Activated naive CD4-positive, alpha-beta T cell treated with anti-CD3 and anti-CD28 coated beads, Interleukin-2, amount 50 U/mL, for 72 hours (primary cell): ENCODE measurements at regions not wholly inside any gene's neighbourhood (a gene's known extent, or its start where the extent isn't known, plus 50 kb on each side); places are given as distances from the start of the nearest gene placed in this dataset.
"Not testable (repeated sequence)": the region's sequence is repeated elsewhere in the genome, so short reads cannot be mapped to it uniquely, and the experiment has no call there.

ENCODE experiments used
- ATAC-seq, 2 donors: fragments of 150-1000 bp; cut with Tn5 transposase; 2 replicates each; pipeline ENCODE4 v1.10.0; 2021; ENCODE audit warnings: mild to moderate bottlenecking in 2 of 2, moderate library complexity in 2 of 2
- DNase-seq, 2 donors: peaks; one replicate each; pipeline ENCODE4 v3.0.0; 2021 to 2022; ENCODE audit warnings: low spot score in 2 of 2
- H3K27ac Mint-ChIP-seq, 2 donors: one replicate each; pipeline ENCODE4 v1.8.0; 2022; ENCODE audit warnings: mild to moderate bottlenecking in 2 of 2, mixed read lengths in 2 of 2
- H3K36me3 Mint-ChIP-seq, 2 donors: one replicate each; pipeline ENCODE4 v1.8.0; 2022; ENCODE audit warnings: mixed read lengths in 2 of 2
- H3K9me3 Mint-ChIP-seq, 2 donors: one replicate each; pipeline ENCODE4 v1.8.0; 2022; ENCODE audit warnings: mixed read lengths in 2 of 2

GRCh38 chr12:9402432-9403040 lies 194.3 kb upstream of the PZP start:
- ATAC-seq: peak in 1 of 2 donors; percentile 53

GRCh38 chr12:9396367-9396766 lies 188.2 kb upstream of the PZP start:
- H3K9me3 Mint-ChIP-seq, H3K27ac Mint-ChIP-seq, DNase-seq, ATAC-seq, H3K36me3 Mint-ChIP-seq: not testable (repeated sequence)

More at GRCh38 chr12:9402432-9403040, 194.3 kb upstream of the PZP start:
- not testable (repeated sequence) for DNase-seq, H3K27ac Mint-ChIP-seq, H3K36me3 Mint-ChIP-seq, H3K9me3 Mint-ChIP-seq

GRCh38 chr12:9395220-9395619 lies 187.0 kb upstream of the PZP start:
- not testable (repeated sequence) for H3K9me3 Mint-ChIP-seq, DNase-seq, ATAC-seq, H3K27ac Mint-ChIP-seq, H3K36me3 Mint-ChIP-seq

- no peak for DNase-seq
- no peak for ATAC-seq
- peak overlapping the region in 1 of 2 donors; percentile 9 for H3K27ac Mint-ChIP-seq
- H3K36me3 Mint-ChIP-seq: peaks cover 9 to 10% of the 10 kb centered on the region in 2 donors
- H3K9me3 Mint-ChIP-seq: no peaks in the 10 kb centered on the region
These were observed 184.6 kb upstream of the PZP start for GRCh38 chr12:9392842-9393241.

GRCh38 chr12:9391815-9392214 lies 183.6 kb upstream of the PZP start:
- Mint-ChIP-seq H3K36me3 (peaks cover 7 to 9% of the 10 kb centered on the region in 2 donors), H3K9me3 (no peaks in the 10 kb centered on the region), H3K27ac (no peak overlapping the region)
- DNase-seq (no peak), ATAC-seq (no peak)

GRCh38 chr12:9390761-9391160 lies 182.6 kb upstream of the PZP start:
- ATAC-seq: no peak
- Mint-ChIP-seq H3K27ac (no peak overlapping the region), H3K36me3 (peaks cover 0 to 7% of the 10 kb centered on the region in 2 donors)

GRCh38 chr12:9389796-9390195 lies 181.6 kb upstream of the PZP start:
- H3K36me3 Mint-ChIP-seq: peaks cover 0 to 7% of the 10 kb centered on the region in 2 donors
- H3K9me3 Mint-ChIP-seq: peaks cover 0 to 3% of the 10 kb centered on the region in 2 donors
- DNase-seq: no peak
- no peak for ATAC-seq
- no peak overlapping the region for H3K27ac Mint-ChIP-seq

More at GRCh38 chr12:9390761-9391160, 182.6 kb upstream of the PZP start:
- no peak for DNase-seq
- peaks cover 0 to 3% of the 10 kb centered on the region in 2 donors for H3K9me3 Mint-ChIP-seq

GRCh38 chr12:9388379-9388778 lies 180.2 kb upstream of the PZP start:
- ATAC-seq (no peak), DNase-seq (no peak)
- Mint-ChIP-seq H3K36me3 (peaks cover 0 to 7% of the 10 kb centered on the region in 2 donors), H3K9me3 (peaks cover 0 to 3% of the 10 kb centered on the region in 2 donors), H3K27ac (no peak overlapping the region)

GRCh38 chr12:9387450-9387849 lies 179.3 kb upstream of the PZP start:
- Mint-ChIP-seq H3K9me3 (peaks cover 0 to 3% of the 10 kb centered on the region in 2 donors), H3K27ac (no peak overlapping the region), H3K36me3 (peaks cover 0 to 7% of the 10 kb centered on the region in 2 donors)
- no peak for DNase-seq
- ATAC-seq: peak in 1 of 2 donors; percentile 28

- Mint-ChIP-seq H3K27ac (no peak overlapping the region), H3K36me3 (peaks cover 0 to 7% of the 10 kb centered on the region in 2 donors), H3K9me3 (peaks cover 0 to 3% of the 10 kb centered on the region in 2 donors)
- no peak for ATAC-seq
- no peak for DNase-seq
These were observed 175.4 kb upstream of the PZP start for GRCh38 chr12:9383585-9383984.

GRCh38 chr12:9381619-9382018 lies 173.4 kb upstream of the PZP start:
- ATAC-seq (no peak), DNase-seq (no peak)
- peaks cover 0 to 3% of the 10 kb centered on the region in 2 donors for H3K9me3 Mint-ChIP-seq
- no peak overlapping the region for H3K27ac Mint-ChIP-seq
- peaks cover 0 to 3% of the 10 kb centered on the region in 2 donors for H3K36me3 Mint-ChIP-seq

GRCh38 chr12:9380650-9381049 lies 172.5 kb upstream of the PZP start:
- no peak overlapping the region for H3K27ac Mint-ChIP-seq
- DNase-seq: no peak
- no peaks in the 10 kb centered on the region for H3K36me3 Mint-ChIP-seq
- no peak for ATAC-seq
- H3K9me3 Mint-ChIP-seq: no peaks in the 10 kb centered on the region

- no peaks in the 10 kb centered on the region for H3K36me3 Mint-ChIP-seq
- DNase-seq (no peak), ATAC-seq (no peak)
- H3K27ac Mint-ChIP-seq: no peak overlapping the region
- no peaks in the 10 kb centered on the region for H3K9me3 Mint-ChIP-seq
These were observed 171.0 kb upstream of the PZP start for GRCh38 chr12:9379023-9379742.

- no peak for ATAC-seq
- no peaks in the 10 kb centered on the region for H3K36me3 Mint-ChIP-seq
- DNase-seq: no peak
- H3K27ac Mint-ChIP-seq: no peak overlapping the region
- no peaks in the 10 kb centered on the region for H3K9me3 Mint-ChIP-seq
These were observed 170.2 kb upstream of the PZP start for GRCh38 chr12:9378430-9378835.

GRCh38 chr12:9372202-9372601 lies 164.0 kb upstream of the PZP start:
- DNase-seq: no peak
- Mint-ChIP-seq H3K27ac (no peak overlapping the region), H3K36me3 (no peaks in the 10 kb centered on the region), H3K9me3 (no peaks in the 10 kb centered on the region)
- ATAC-seq: no peak

GRCh38 chr12:9367828-9368227 lies 159.6 kb upstream of the PZP start:
- no peaks in the 10 kb centered on the region for H3K9me3 Mint-ChIP-seq
- DNase-seq (no peak), ATAC-seq (no peak)
- H3K27ac Mint-ChIP-seq: no peak overlapping the region
- no peaks in the 10 kb centered on the region for H3K36me3 Mint-ChIP-seq

- no peak overlapping the region for H3K27ac Mint-ChIP-seq
- no peak for DNase-seq
- H3K9me3 Mint-ChIP-seq: no peaks in the 10 kb centered on the region
- H3K36me3 Mint-ChIP-seq: no peaks in the 10 kb centered on the region
- ATAC-seq: no peak
These were observed 159.0 kb upstream of the PZP start for GRCh38 chr12:9367201-9367600.

- H3K36me3 Mint-ChIP-seq: no peaks in the 10 kb centered on the region
- DNase-seq (no peak), ATAC-seq (no peak)
- peak overlapping the region in 1 of 2 donors; percentile 82 for H3K27ac Mint-ChIP-seq
- no peaks in the 10 kb centered on the region for H3K9me3 Mint-ChIP-seq
These were observed 157.1 kb upstream of the PZP start for GRCh38 chr12:9365296-9365695.
